NCI-H2107 treated with DMSO at 0.1 percent for 48 hours (cell line): ENCODE measurements at regions not wholly inside any gene's neighbourhood (a gene's known extent, or its start where the extent isn't known, plus 50 kb on each side); places are given as distances from the start of the nearest gene placed in this dataset.

Experiments
- DNase-seq: peaks from one replicate; lab custom pipeline; 2025; ENCODE audit not compliant: unreplicated experiment; lab: John Stamatoyannopoulos, UW

- DNase-seq, result no peak
Observed at GRCh38 chr7:17640730-17641377, 299.4 kb downstream of the SNX13 start.

DNA sequence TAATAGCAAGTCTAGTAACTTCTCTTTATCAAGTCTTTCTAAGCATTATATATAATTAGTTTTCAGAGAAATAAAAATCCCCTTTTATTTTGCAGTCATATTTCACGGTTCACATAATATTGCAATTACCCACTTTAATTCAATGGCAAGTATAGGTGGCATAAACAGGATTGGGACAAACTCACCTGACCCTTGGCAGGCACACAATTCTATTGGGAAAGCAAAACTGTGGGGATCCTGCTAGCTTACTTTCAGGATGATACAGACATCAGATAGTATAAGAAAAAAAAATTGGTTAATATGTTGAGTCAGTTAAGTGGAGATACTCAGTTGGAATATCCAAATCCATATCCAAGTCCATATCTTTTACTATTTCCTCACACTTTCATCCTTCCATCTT lies 294.8 kb downstream of the SNX13 start:
- no peak for DNase-seq

DNA sequence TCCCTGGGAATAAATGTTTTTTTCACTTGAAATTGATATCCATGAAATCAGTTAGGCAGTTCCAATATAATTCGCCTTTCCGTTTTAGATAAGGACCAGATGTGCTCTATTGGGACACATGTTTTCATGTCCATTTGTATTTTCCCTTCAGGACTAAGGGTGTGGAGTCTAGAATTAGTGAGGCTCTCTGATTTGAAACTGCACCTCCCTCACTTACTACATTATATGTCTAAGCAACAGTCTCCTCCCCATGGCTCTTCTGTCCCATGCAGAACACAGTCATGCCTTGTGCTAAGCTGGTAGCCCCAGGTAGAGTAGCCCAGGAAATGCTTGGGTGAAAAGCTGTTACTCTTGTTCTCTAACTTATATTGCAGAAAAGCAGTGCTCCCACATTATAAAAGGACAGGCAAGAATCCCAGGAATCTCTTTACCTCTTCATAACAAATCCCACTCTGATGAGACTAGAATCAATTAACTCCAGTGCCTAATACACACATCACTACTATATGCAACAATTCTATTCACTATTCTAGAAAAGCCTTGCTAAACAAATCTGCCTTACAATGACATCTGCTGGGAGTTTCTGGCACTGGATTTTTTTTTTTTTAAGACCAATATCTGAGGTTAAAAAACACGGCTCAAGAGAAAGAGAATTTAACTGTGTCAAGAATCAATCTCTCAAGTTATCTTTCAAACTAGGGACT lies 293.9 kb downstream of the SNX13 start:
- no peak for DNase-seq

- DNase-seq, result no peak
Observed at GRCh38 chr7:17651341-17651740, 289.0 kb downstream of the SNX13 start.

- no peak for DNase-seq
Observed at GRCh38 chr7:17651863-17652385, 288.4 kb downstream of the SNX13 start.

DNA sequence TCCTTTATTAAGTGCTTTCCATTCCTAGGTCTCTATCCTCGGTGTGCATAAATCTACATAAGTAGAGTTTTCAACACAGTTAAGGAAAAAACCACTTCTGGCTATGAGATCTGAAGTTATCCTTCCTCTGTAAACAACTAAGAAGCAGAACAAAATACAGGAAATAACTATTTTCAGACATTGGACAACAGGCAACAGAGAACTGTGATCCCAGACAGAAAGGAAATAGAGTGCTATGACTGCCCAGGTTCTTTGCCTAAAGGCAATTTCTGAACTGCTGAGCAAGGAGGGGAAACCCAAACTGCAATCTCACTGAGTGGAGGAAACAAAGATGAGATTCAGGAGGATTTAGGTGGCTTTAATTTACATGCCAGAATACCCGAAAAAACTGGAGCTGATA lies 285.4 kb downstream of the SNX13 start:
- no peak for DNase-seq

DNA sequence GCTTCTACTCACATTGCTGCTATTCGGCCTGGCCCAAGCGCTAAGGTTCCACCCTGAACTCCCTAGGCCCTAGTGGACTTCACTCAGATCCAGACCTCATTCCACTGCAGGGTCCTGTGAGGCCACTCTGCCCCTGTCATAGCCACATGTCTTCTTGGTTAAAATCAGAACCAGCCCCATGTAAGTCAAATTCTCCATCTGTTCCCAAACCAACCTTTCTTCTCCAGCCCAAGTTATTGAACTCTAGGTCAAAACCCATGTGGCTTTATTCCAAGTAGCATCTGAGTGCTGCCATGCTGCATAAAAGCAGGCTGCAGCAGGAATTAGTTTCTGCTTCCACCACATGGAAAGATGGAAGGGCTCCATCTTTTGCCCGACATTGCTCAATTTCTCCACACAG lies 281.2 kb downstream of the SNX13 start:
- no peak for DNase-seq

GRCh38 chr7:17660116-17660515 lies 280.2 kb downstream of the SNX13 start:
- DNase-seq, result no peak

GRCh38 chr7:17661982-17662585 lies 278.2 kb downstream of the SNX13 start:
- DNase-seq, result no peak

- DNase-seq, result no peak
Observed at GRCh38 chr7:17663061-17663675, 277.1 kb downstream of the SNX13 start.

DNA sequence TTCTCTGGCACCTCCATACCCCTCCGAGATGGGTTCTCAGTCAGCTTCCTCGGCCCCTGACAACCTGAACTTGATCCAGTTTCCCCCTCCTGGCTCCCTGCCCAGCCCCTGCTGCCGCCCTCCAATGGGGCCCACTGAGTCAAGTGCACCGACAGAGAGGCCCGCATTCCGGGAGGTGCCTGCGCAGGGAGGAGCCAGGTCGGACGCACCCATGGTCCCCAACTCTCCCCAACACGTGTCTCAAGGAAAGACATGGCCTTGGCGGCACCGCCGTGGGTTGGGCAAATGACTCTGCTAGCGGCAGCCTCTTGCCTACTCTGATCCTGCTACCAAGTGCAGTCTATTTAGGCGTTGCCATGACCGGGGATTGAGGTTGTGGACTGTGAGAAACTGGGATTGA lies 275.3 kb downstream of the SNX13 start:
- DNase-seq, result no peak

DNA sequence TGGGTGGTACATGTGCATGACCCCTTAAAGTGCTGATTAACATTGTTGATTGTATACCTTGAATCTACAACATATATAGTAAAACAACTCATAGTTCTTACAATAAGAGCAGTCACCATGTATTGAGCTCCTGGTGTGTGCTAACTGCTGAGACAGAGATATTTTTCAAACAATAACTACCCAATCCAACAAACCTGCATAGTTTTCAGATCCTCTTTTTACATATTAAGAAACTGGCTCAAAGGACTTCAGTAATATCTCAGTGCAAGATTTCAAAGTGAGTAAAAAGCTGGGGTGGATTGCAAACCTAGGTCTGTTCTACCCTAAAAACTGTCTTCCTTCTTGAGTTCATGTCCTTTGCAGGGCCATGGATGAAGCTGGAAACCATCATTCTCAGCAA lies 272.2 kb downstream of the SNX13 start:
- DNase-seq, result no peak

GRCh38 chr7:17669204-17669603 lies 271.1 kb downstream of the SNX13 start:
- DNase-seq, result no peak

DNA sequence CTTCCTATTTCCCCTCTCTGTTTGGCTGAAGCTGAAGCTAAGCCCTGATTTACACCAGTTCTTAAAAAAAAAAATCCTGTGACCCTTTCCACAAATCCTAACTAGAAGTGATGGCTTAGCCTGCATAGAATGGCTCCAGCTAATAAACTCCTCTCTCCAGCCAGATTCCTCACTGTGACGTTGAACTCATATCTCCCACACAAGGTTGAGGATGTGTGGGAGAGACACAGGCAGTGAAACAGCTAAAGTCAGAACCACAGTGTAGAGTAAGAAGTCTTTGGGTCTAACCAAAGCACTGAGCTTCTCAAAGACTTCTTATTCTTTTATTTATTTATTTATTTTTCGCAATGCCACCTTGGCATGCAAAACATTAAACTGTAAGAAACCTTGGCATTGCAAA lies 268.3 kb downstream of the SNX13 start:
- no peak for DNase-seq

- DNase-seq, result no peak
Observed at GRCh38 chr7:17672783-17673182, 267.5 kb downstream of the SNX13 start.

GRCh38 chr7:17674166-17674942 lies 265.9 kb downstream of the SNX13 start:
- DNase-seq, result no peak

- DNase-seq, result no peak
Observed at GRCh38 chr7:17674943-17675608, 265.2 kb downstream of the SNX13 start.

- no peak for DNase-seq
Observed at GRCh38 chr7:17677408-17677807, 262.9 kb downstream of the SNX13 start.

DNA sequence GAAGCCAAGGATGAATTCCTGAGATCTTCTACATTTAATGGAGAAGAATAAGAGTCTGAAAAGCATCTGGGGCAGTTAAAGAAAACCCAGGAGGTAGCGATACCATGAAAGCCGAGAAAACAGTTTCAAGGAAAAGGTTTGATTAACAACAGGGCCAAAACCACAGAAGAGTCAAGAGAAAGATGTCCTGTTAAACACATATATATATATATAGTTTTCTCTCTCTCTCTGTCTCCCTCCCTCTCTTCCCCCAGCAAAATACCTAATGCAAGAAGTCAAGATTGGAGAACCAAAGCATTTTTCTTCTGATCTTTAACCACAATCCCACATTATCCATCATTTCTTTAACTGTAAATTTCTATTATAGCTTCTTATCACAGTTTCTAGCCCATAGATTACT lies 261.4 kb downstream of the SNX13 start:
- no peak for DNase-seq

- DNase-seq, result no peak
Observed at GRCh38 chr7:17679458-17679857, 260.8 kb downstream of the SNX13 start.

DNA sequence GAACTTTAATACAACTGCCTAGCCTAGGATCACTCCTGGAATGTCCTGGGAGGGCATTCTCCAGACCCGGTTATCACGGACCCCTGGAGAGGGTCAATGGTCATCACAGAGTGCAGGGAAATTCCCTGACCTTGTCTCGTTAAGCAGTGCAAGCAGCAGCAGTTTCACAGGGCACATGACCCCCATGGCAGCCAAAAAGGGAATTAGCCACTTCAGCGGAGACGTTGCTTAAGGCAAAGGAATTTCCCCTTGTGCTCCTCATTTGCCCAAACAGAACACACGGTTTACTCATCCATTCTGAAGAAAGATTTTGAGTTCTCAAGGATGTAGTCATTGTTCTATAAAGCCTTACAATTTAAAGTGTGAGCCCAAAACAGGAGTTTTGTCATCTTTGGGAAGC lies 260.3 kb downstream of the SNX13 start:
- no peak for DNase-seq
